ENCODE measurements at regions not wholly inside any gene's neighbourhood (a gene's known extent, or its start where the extent isn't known, plus 50 kb on each side); places are given as distances from the start of the nearest gene placed in this dataset.

- H3K9me1 ChIP-seq (ENCODE audit: insufficient read depth, low read length): no peaks in the 10 kb centered on the region
- H4K8ac ChIP-seq (ENCODE audit: low read depth in 2 of 2, low read length in 2 of 2): no peak overlapping the region
- H3K56ac ChIP-seq (ENCODE audit: extremely low read depth, insufficient read depth, low read length): no peak overlapping the region
- CTCF ChIA-PET: no interaction called here
- H3K4me2 ChIP-seq (ENCODE audit: low read depth, low read length): no peak overlapping the region
- no peak overlapping the region for H2BK120ac ChIP-seq (ENCODE audit: low read depth, low read length)
- in situ Hi-C loops (cut with MboI; ENCODE audit: low sequenced_read_pairs): no loop called here
- no peak overlapping the region for H2AK9ac ChIP-seq (replicated peaks; ENCODE audit: low read depth, low read length, poor library complexity)
- no peak overlapping the region for H2BK5ac ChIP-seq (ENCODE audit: low read depth, low read length, poor library complexity, severe bottlenecking)
- H3K79me1 ChIP-seq (ENCODE audit: low read depth in 1 of 2, low read length in 2 of 2): no peaks in the 10 kb centered on the region
- POLR2A ChIA-PET (ENCODE audit: unreplicated experiment): no interaction called here
- H2AFZ ChIP-seq (replicated peaks; ENCODE audit: low read length, poor library complexity): no peak overlapping the region
- H3K27ac ChIP-seq (ENCODE audit: insufficient read depth, low read length): no peak overlapping the region
- WGBS, 2 experiments (ENCODE audit: extremely low coverage in 2 of 2, insufficient read length in 1 of 2): 90% methylated on average over 2 of the region's 4 CpGs; no CpG with 5 or more reads in 1 of the 2 experiments
- dilution Hi-C loops (cut with HindIII; ENCODE audit: low sequenced_read_pairs, unreplicated experiment): no loop called here
- no peak overlapping the region for H2BK15ac ChIP-seq (ENCODE audit: low read depth, low read length)
- TF ChIP-seq USF2 (IDR thresholded peaks at IDR 0.05; ENCODE audit: low read depth, low read length): no peak
- no peak for TF ChIP-seq CHD1 (IDR thresholded peaks at IDR 0.05; ENCODE audit: low read depth, low read length)
- no peak for TF ChIP-seq CTCF (conservative IDR thresholded peaks at IDR 0.05; ENCODE audit: low read depth, low read length)
- TF ChIP-seq BHLHE40 (IDR thresholded peaks at IDR 0.05; ENCODE audit: low read depth, low read length): no peak
- TF ChIP-seq MAFK (IDR thresholded peaks at IDR 0.05; ENCODE audit: low read depth, low read length): no peak
- DNase-seq: no peak
- H3K23ac ChIP-seq (ENCODE audit: low read depth, low read length): no peak overlapping the region
- H3K4me3 ChIP-seq (ENCODE audit: insufficient read depth, low read depth, low read length): no peak overlapping the region
- intact Hi-C loops (cut with micrococcal nuclease): no loop called here
- no peak overlapping the region for H2BK20ac ChIP-seq (ENCODE audit: low read depth, low read length)
- no peaks in the 10 kb centered on the region for H4K20me1 ChIP-seq (ENCODE audit: insufficient read depth, low read length)
- no peak overlapping the region for H3K14ac ChIP-seq (replicated peaks; ENCODE audit: low read depth, low read length)
- H3K18ac ChIP-seq (ENCODE audit: low read depth, low read length): no peak overlapping the region
- H4K91ac ChIP-seq (ENCODE audit: insufficient read depth, low read depth, low read length): no peak overlapping the region
- H3K36me3 ChIP-seq (ENCODE audit: control insufficient read depth, insufficient read depth, low read length): no peaks in the 10 kb centered on the region
- BruUV-seq (replicated peaks): no TSS peak
- no peak overlapping the region for H4K5ac ChIP-seq (ENCODE audit: low read depth, low read length)
- H2AK5ac ChIP-seq (ENCODE audit: low read depth, low read length): no peak overlapping the region
- no peak overlapping the region for H3K4ac ChIP-seq (ENCODE audit: low read depth, low read length)
- no peak overlapping the region for H3K9ac ChIP-seq (ENCODE audit: low read depth, low read length)
- H3K4me1 ChIP-seq (ENCODE audit: control insufficient read depth, insufficient read depth, low read length): no peaks in the 10 kb centered on the region
- no peak for ATAC-seq (ENCODE audit: low read depth)
- H3K9me3 ChIP-seq (ENCODE audit: control insufficient read depth, insufficient read depth, low read length): no peaks in the 10 kb centered on the region
- H3K27me3 ChIP-seq (ENCODE audit: control insufficient read depth, insufficient read depth, low read length): no peaks in the 10 kb centered on the region
Observed at GRCh38 chr14:86364634-86365033, 834.7 kb downstream of the FLRT2 start.

Measured in IMR-90 (cell line).